ENCODE measurements at regions not wholly inside any gene's neighbourhood (a gene's known extent, or its start where the extent isn't known, plus 50 kb on each side); places are given as distances from the start of the nearest gene placed in this dataset.

- Histone ChIP-seq H3K9ac (ENCODE audit: low read length) (no peak overlapping the region), H3K79me2 (ENCODE audit: low read length) (no peaks in the 10 kb centered on the region), H3K4me2 (ENCODE audit: low read depth, low read length) (no peak overlapping the region), H2AFZ (ENCODE audit: low read length) (no peak overlapping the region), H3K4me3 (ENCODE audit: low read length) (no peak overlapping the region), H3K36me3 (replicated peaks; ENCODE audit: insufficient read depth, low read length) (no peaks in the 10 kb centered on the region), H3K4me1 (ENCODE audit: low read length) (no peaks in the 10 kb centered on the region), H3K27me3 (replicated peaks; ENCODE audit: insufficient read depth, low read length) (peaks cover 33% of the 10 kb centered on the region), H3F3A (ENCODE audit: insufficient read depth, low read length) (no peaks in the 10 kb centered on the region), H3K9me2 (replicated peaks; ENCODE audit: insufficient read depth, low read length) (no peaks in the 10 kb centered on the region), H3K9me3 (replicated peaks; ENCODE audit: insufficient read depth, low read length) (no peaks in the 10 kb centered on the region), H3K27ac (ENCODE audit: low read length) (no peak overlapping the region), H4K20me1 (ENCODE audit: insufficient read depth, low read length) (no peaks in the 10 kb centered on the region)
- DNase-seq, result no peak
- no peak for TF ChIP-seq EZH2 (optimal IDR thresholded peaks at IDR 0.05; ENCODE audit: low read depth, low read length)
- TF ChIP-seq, protein P1, sequence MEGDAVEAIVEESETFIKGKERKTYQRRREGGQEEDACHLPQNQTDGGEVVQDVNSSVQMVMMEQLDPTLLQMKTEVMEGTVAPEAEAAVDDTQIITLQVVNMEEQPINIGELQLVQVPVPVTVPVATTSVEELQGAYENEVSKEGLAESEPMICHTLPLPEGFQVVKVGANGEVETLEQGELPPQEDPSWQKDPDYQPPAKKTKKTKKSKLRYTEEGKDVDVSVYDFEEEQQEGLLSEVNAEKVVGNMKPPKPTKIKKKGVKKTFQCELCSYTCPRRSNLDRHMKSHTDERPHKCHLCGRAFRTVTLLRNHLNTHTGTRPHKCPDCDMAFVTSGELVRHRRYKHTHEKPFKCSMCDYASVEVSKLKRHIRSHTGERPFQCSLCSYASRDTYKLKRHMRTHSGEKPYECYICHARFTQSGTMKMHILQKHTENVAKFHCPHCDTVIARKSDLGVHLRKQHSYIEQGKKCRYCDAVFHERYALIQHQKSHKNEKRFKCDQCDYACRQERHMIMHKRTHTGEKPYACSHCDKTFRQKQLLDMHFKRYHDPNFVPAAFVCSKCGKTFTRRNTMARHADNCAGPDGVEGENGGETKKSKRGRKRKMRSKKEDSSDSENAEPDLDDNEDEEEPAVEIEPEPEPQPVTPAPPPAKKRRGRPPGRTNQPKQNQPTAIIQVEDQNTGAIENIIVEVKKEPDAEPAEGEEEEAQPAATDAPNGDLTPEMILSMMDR (IDR thresholded peaks at IDR 0.05; ENCODE audit: low read length), result no peak
- TF ChIP-seq EZH2phosphoT487 (IDR thresholded peaks at IDR 0.05; ENCODE audit: low read length), result no peak
Observed at GRCh38 chr14:101623685-101624444, 62.6 kb downstream of the DIO3 start.

DNA sequence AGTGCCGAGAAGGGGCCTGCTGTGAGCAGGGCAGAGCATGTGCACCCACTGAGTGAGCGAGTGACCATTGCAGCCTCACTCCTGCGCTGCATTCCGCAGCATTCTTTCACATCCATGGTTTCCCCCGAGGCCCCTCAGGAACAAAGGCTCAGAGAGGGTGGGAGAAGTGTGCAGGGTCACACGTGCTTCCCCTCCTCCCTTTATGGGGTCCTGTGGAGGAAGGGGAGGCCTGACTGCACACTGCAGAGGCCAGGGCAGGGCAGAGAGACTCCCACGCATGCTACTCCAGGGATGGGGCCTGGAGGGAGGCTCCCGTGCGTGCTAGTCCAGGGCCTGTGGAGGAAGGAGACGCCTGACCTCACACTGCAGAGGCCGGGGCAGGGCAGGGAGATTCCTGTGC lies 63.2 kb downstream of the DIO3 start:
- H3K9ac ChIP-seq (ENCODE audit: low read length), result no peak overlapping the region
- no peaks in the 10 kb centered on the region for H3K4me1 ChIP-seq (ENCODE audit: low read length)
- no peak overlapping the region for H2AFZ ChIP-seq (ENCODE audit: low read length)
- H4K20me1 ChIP-seq (ENCODE audit: insufficient read depth, low read length), result no peaks in the 10 kb centered on the region
- H3K9me2 ChIP-seq (replicated peaks; ENCODE audit: insufficient read depth, low read length), result no peaks in the 10 kb centered on the region
- no peak overlapping the region for H3K4me2 ChIP-seq (ENCODE audit: low read depth, low read length)
- H3F3A ChIP-seq (ENCODE audit: insufficient read depth, low read length), result no peaks in the 10 kb centered on the region
- H3K9me3 ChIP-seq (replicated peaks; ENCODE audit: insufficient read depth, low read length), result no peaks in the 10 kb centered on the region
- H3K27me3 ChIP-seq (replicated peaks; ENCODE audit: insufficient read depth, low read length), result peaks cover 27% of the 10 kb centered on the region
- no peak for DNase-seq
- TF ChIP-seq, protein P1 (IDR thresholded peaks at IDR 0.05; ENCODE audit: low read length), result no peak
- no peak for TF ChIP-seq EZH2phosphoT487 (IDR thresholded peaks at IDR 0.05; ENCODE audit: low read length)
- TF ChIP-seq EZH2 (optimal IDR thresholded peaks at IDR 0.05; ENCODE audit: low read depth, low read length), result no peak
- no peak overlapping the region for H3K4me3 ChIP-seq (ENCODE audit: low read length)
- no peak overlapping the region for H3K27ac ChIP-seq (ENCODE audit: low read length)
- H3K36me3 ChIP-seq (replicated peaks; ENCODE audit: insufficient read depth, low read length), result no peaks in the 10 kb centered on the region
- H3K79me2 ChIP-seq (ENCODE audit: low read length), result no peaks in the 10 kb centered on the region

DNA sequence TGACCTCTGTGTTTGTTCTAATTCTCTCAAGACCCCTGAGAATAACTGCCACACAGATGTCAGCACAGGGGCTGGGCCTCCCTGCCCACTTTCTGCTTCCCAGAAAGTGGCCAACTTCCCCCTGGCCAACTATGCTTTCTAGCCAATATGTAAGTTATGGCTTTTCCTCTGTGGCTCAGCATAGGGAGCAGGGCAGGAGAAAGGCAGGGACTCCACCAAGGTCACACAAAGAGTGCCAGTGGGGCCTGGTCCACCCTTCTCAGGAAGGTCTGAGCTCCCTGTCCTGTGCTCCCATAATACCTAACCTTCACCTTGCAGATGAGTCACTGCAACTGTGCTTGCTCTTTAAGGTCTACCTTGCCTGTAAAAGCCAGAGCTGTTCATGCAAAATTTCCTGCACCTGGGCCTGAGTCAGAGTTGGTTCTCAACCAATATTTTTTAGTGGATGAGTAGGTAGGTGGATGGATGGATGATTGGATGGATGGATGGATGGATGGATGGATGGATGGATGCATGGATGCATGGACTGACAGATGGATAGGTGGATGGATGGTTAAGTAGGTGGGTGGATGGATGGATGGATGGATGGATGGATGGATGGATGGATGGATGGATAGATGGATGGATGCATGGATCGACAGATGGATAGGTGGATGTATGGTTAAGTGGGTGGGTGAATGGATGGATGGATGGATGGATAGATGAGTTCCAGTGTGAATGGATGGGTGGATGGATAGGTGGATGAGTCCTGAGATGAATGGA lies 64.2 kb downstream of the DIO3 start:
- Histone ChIP-seq H3K9ac (ENCODE audit: low read length) (no peak overlapping the region), H3K27me3 (replicated peaks; ENCODE audit: insufficient read depth, low read length) (peaks cover 26% of the 10 kb centered on the region), H3K4me3 (ENCODE audit: low read length) (no peak overlapping the region), H3K4me2 (ENCODE audit: low read depth, low read length) (no peak overlapping the region), H3K9me3 (replicated peaks; ENCODE audit: insufficient read depth, low read length) (no peaks in the 10 kb centered on the region), H3F3A (ENCODE audit: insufficient read depth, low read length) (no peaks in the 10 kb centered on the region), H2AFZ (ENCODE audit: low read length) (no peak overlapping the region), H3K27ac (ENCODE audit: low read length) (no peak overlapping the region), H3K36me3 (replicated peaks; ENCODE audit: insufficient read depth, low read length) (no peaks in the 10 kb centered on the region), H3K9me2 (replicated peaks; ENCODE audit: insufficient read depth, low read length) (no peaks in the 10 kb centered on the region), H3K4me1 (ENCODE audit: low read length) (no peaks in the 10 kb centered on the region), H3K79me2 (ENCODE audit: low read length) (no peaks in the 10 kb centered on the region), H4K20me1 (ENCODE audit: insufficient read depth, low read length) (no peaks in the 10 kb centered on the region)
- DNase-seq, result no peak
- TF ChIP-seq EZH2 (optimal IDR thresholded peaks at IDR 0.05; ENCODE audit: low read depth, low read length) (no peak), EZH2phosphoT487 (IDR thresholded peaks at IDR 0.05; ENCODE audit: low read length) (no peak)
- TF ChIP-seq, protein P1 (IDR thresholded peaks at IDR 0.05; ENCODE audit: low read length), result no peak
